ENCODE measurements at regions not wholly inside any gene's neighbourhood (a gene's known extent, or its start where the extent isn't known, plus 50 kb on each side); places are given as distances from the start of the nearest gene placed in this dataset.

- Mint-ChIP-seq H3K4me1 (ENCODE audit: unreplicated experiment) (peaks cover 7% of the 10 kb centered on the region), H3K4me3 (ENCODE audit: unreplicated experiment) (no peak overlapping the region), H3K27ac (ENCODE audit: unreplicated experiment) (no peak overlapping the region), H3K27me3 (ENCODE audit: unreplicated experiment) (peaks cover 1% of the 10 kb centered on the region), H3K9me3 (ENCODE audit: unreplicated experiment) (no peaks in the 10 kb centered on the region), H3K36me3 (ENCODE audit: low read depth, unreplicated experiment) (peaks cover 5% of the 10 kb centered on the region)
- no peak for TF ChIP-seq CTCF (IDR thresholded peaks at IDR 0.05; ENCODE audit: unreplicated experiment)
- no peak for DNase-seq (ENCODE audit: low spot score)
Observed at GRCh38 chr18:75863696-75864095, 436.2 kb upstream of the SMIM21 start.

GRCh38 chr18:75862458-75862857, 435.0 kb upstream of the SMIM21 start:
- no peak for DNase-seq (ENCODE audit: low spot score)
- Mint-ChIP-seq H3K4me1 (ENCODE audit: unreplicated experiment) (peaks cover 7% of the 10 kb centered on the region), H3K27me3 (ENCODE audit: unreplicated experiment) (peaks cover 1% of the 10 kb centered on the region), H3K4me3 (ENCODE audit: unreplicated experiment) (no peak overlapping the region), H3K36me3 (ENCODE audit: low read depth, unreplicated experiment) (peaks cover 5% of the 10 kb centered on the region), H3K9me3 (ENCODE audit: unreplicated experiment) (no peaks in the 10 kb centered on the region), H3K27ac (ENCODE audit: unreplicated experiment) (no peak overlapping the region)
- TF ChIP-seq CTCF (IDR thresholded peaks at IDR 0.05; ENCODE audit: unreplicated experiment): no peak

GRCh38 chr18:75860166-75860565, 432.7 kb upstream of the SMIM21 start:
- H3K9me3 Mint-ChIP-seq (ENCODE audit: unreplicated experiment): no peaks in the 10 kb centered on the region
- peaks cover 7% of the 10 kb centered on the region for H3K4me1 Mint-ChIP-seq (ENCODE audit: unreplicated experiment)
- TF ChIP-seq CTCF (IDR thresholded peaks at IDR 0.05; ENCODE audit: unreplicated experiment): no peak
- no peak overlapping the region for H3K4me3 Mint-ChIP-seq (ENCODE audit: unreplicated experiment)
- DNase-seq (ENCODE audit: low spot score): no peak
- no peak overlapping the region for H3K27ac Mint-ChIP-seq (ENCODE audit: unreplicated experiment)
- peaks cover 1% of the 10 kb centered on the region for H3K27me3 Mint-ChIP-seq (ENCODE audit: unreplicated experiment)
- peaks cover 5% of the 10 kb centered on the region for H3K36me3 Mint-ChIP-seq (ENCODE audit: low read depth, unreplicated experiment)

- Mint-ChIP-seq H3K36me3 (ENCODE audit: low read depth, unreplicated experiment) (peaks cover 5% of the 10 kb centered on the region), H3K4me1 (ENCODE audit: unreplicated experiment) (peaks cover 7% of the 10 kb centered on the region), H3K4me3 (ENCODE audit: unreplicated experiment) (no peak overlapping the region), H3K27me3 (ENCODE audit: unreplicated experiment) (peaks cover 1% of the 10 kb centered on the region), H3K27ac (ENCODE audit: unreplicated experiment) (no peak overlapping the region), H3K9me3 (ENCODE audit: unreplicated experiment) (no peaks in the 10 kb centered on the region)
- no peak for TF ChIP-seq CTCF (IDR thresholded peaks at IDR 0.05; ENCODE audit: unreplicated experiment)
- no peak for DNase-seq (ENCODE audit: low spot score)
Observed at GRCh38 chr18:75859533-75859932, 432.0 kb upstream of the SMIM21 start.

- H3K4me1 Mint-ChIP-seq (ENCODE audit: unreplicated experiment): peaks cover 7% of the 10 kb centered on the region
- H3K9me3 Mint-ChIP-seq (ENCODE audit: unreplicated experiment): no peaks in the 10 kb centered on the region
- no peak overlapping the region for H3K4me3 Mint-ChIP-seq (ENCODE audit: unreplicated experiment)
Observed at GRCh38 chr18:75858754-75859153, 431.3 kb upstream of the SMIM21 start.

More at GRCh38 chr18:75858754-75859153, 431.3 kb upstream of the SMIM21 start:
- H3K27me3 Mint-ChIP-seq (ENCODE audit: unreplicated experiment): peaks cover 1% of the 10 kb centered on the region
- H3K27ac Mint-ChIP-seq (ENCODE audit: unreplicated experiment): no peak overlapping the region
- DNase-seq (ENCODE audit: low spot score): no peak
- no peak for TF ChIP-seq CTCF (IDR thresholded peaks at IDR 0.05; ENCODE audit: unreplicated experiment)
- peaks cover 5% of the 10 kb centered on the region for H3K36me3 Mint-ChIP-seq (ENCODE audit: low read depth, unreplicated experiment)

Measured in endothelial cell (in vitro differentiated cells).